Astrocyte (in vitro differentiated cells and primary cell): ENCODE measurements at regions not wholly inside any gene's neighbourhood (a gene's known extent, or its start where the extent isn't known, plus 50 kb on each side); places are given as distances from the start of the nearest gene placed in this dataset.

Experiments used
- DNase-seq: peaks from one replicate; pipeline ENCODE4 v3.0.0-alpha.2; 2010; ENCODE audit warnings: low read depth
- FAIRE-seq: peaks from 2 replicates; lab custom pipeline; 2011; peaks lifted over from hg19 to GRCh38; lab: Jason Lieb, UNC
- H2AFZ ChIP-seq: 2 replicates; pipeline ENCODE4 v1.6.0; 2012; ENCODE audit warnings: low read depth, low read length, inconsistent platforms
- H3K27ac ChIP-seq: 2 replicates; pipeline ENCODE4 v1.5.1; 2011; ENCODE audit warnings: low read depth, low read length, inconsistent platforms
- H3K27me3 ChIP-seq: 2 replicates; pipeline ENCODE4 v1.6.0; 2011; ENCODE audit warnings: low read length, inconsistent platforms; ENCODE audit not compliant: insufficient read depth
- H3K36me3 ChIP-seq: 2 replicates; pipeline ENCODE4 v1.5.1; 2011; ENCODE audit warnings: low read length, inconsistent platforms; ENCODE audit not compliant: insufficient read depth
- H3K4me1 ChIP-seq: 2 replicates; pipeline ENCODE4 v1.5.1; 2011; ENCODE audit warnings: low read length, inconsistent platforms; ENCODE audit not compliant: insufficient read depth
- H3K4me2 ChIP-seq: 2 replicates; pipeline ENCODE4 v1.6.0; 2012; ENCODE audit warnings: low read length, inconsistent platforms
- H3K4me3 ChIP-seq: 2 replicates; pipeline ENCODE4 v1.5.1; 2011; ENCODE audit warnings: low read depth, mild to moderate bottlenecking, low read length, inconsistent platforms; ENCODE audit not compliant: insufficient read depth
- H3K79me2 ChIP-seq: 2 replicates; pipeline ENCODE4 v1.6.0; 2012; ENCODE audit warnings: mild to moderate bottlenecking, low read length, inconsistent platforms; ENCODE audit not compliant: insufficient read depth
- H3K9ac ChIP-seq: 2 replicates; pipeline ENCODE4 v1.6.0; 2012; ENCODE audit warnings: mild to moderate bottlenecking, low read length, inconsistent platforms
- H3K9me3 ChIP-seq: 2 replicates; pipeline ENCODE4 v1.5.1; 2012; ENCODE audit warnings: low read depth, mild to moderate bottlenecking, low read length, inconsistent platforms; ENCODE audit not compliant: insufficient read depth
- H4K20me1 ChIP-seq: 2 replicates; pipeline ENCODE4 v1.6.0; 2012; ENCODE audit warnings: low read length, inconsistent platforms; ENCODE audit not compliant: insufficient read depth
- H3K27ac Mint-ChIP-seq: one replicate; pipeline ENCODE4 v1.8.0; 2021; ENCODE audit warnings: mild to moderate bottlenecking, mixed read lengths; ENCODE audit not compliant: unreplicated experiment
- H3K27me3 Mint-ChIP-seq: one replicate; pipeline ENCODE4 v1.8.0; 2021; ENCODE audit warnings: low read depth, mixed read lengths; ENCODE audit not compliant: unreplicated experiment
- H3K36me3 Mint-ChIP-seq: one replicate; pipeline ENCODE4 v1.8.0; 2021; ENCODE audit warnings: low read depth, mixed read lengths; ENCODE audit not compliant: unreplicated experiment
- H3K4me1 Mint-ChIP-seq: one replicate; pipeline ENCODE4 v1.8.0; 2021; ENCODE audit warnings: low read depth, mixed read lengths; ENCODE audit not compliant: unreplicated experiment
- H3K4me3 Mint-ChIP-seq: one replicate; pipeline ENCODE4 v1.8.0; 2021; ENCODE audit warnings: mild to moderate bottlenecking, moderate library complexity, mixed read lengths; ENCODE audit not compliant: unreplicated experiment
- H3K9me3 Mint-ChIP-seq: one replicate; pipeline ENCODE4 v1.8.0; 2021; ENCODE audit warnings: mild to moderate bottlenecking, mixed read lengths; ENCODE audit not compliant: unreplicated experiment
- EZH2 ChIP-seq: IDR thresholded peaks from 2 replicates; pipeline ENCODE4 v1.6.1; 2012; ENCODE audit warnings: mild to moderate bottlenecking, low read length, inconsistent platforms; ENCODE audit not compliant: insufficient read depth
- TF ChIP-seq, protein P1 (sequence below): IDR thresholded peaks from 2 replicates; pipeline ENCODE4 v1.5.1; 2011; ENCODE audit warnings: low read depth, mild to moderate bottlenecking, inconsistent platforms, low read length, moderate library complexity; ENCODE audit not compliant: insufficient read depth

- no peak overlapping the region for H3K4me2 ChIP-seq
- Mint-ChIP-seq H3K4me3 (no peak overlapping the region), H3K36me3 (no peaks in the 10 kb centered on the region), H3K9me3 (peaks cover 2% of the 10 kb centered on the region), H3K4me1 (no peaks in the 10 kb centered on the region), H3K27ac (no peak overlapping the region), H3K27me3 (no peaks in the 10 kb centered on the region)
- no peak overlapping the region for H3K9ac ChIP-seq
- no peaks in the 10 kb centered on the region for H3K9me3 ChIP-seq
- no peaks in the 10 kb centered on the region for H3K79me2 ChIP-seq
- H3K4me1 ChIP-seq = no peaks in the 10 kb centered on the region
- H3K27me3 ChIP-seq = no peaks in the 10 kb centered on the region
- DNase-seq = no peak
- no peaks in the 10 kb centered on the region for H4K20me1 ChIP-seq
- no peak overlapping the region for H2AFZ ChIP-seq
- FAIRE-seq = no peak
- H3K4me3 ChIP-seq = no peak overlapping the region
- no peak for TF ChIP-seq EZH2
- TF ChIP-seq, protein P1, sequence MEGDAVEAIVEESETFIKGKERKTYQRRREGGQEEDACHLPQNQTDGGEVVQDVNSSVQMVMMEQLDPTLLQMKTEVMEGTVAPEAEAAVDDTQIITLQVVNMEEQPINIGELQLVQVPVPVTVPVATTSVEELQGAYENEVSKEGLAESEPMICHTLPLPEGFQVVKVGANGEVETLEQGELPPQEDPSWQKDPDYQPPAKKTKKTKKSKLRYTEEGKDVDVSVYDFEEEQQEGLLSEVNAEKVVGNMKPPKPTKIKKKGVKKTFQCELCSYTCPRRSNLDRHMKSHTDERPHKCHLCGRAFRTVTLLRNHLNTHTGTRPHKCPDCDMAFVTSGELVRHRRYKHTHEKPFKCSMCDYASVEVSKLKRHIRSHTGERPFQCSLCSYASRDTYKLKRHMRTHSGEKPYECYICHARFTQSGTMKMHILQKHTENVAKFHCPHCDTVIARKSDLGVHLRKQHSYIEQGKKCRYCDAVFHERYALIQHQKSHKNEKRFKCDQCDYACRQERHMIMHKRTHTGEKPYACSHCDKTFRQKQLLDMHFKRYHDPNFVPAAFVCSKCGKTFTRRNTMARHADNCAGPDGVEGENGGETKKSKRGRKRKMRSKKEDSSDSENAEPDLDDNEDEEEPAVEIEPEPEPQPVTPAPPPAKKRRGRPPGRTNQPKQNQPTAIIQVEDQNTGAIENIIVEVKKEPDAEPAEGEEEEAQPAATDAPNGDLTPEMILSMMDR = no peak
- no peaks in the 10 kb centered on the region for H3K36me3 ChIP-seq
- no peak overlapping the region for H3K27ac ChIP-seq
Observed at GRCh38 chr18:22536558-22536957, 118.8 kb upstream of the CTAGE1 start.

DNA sequence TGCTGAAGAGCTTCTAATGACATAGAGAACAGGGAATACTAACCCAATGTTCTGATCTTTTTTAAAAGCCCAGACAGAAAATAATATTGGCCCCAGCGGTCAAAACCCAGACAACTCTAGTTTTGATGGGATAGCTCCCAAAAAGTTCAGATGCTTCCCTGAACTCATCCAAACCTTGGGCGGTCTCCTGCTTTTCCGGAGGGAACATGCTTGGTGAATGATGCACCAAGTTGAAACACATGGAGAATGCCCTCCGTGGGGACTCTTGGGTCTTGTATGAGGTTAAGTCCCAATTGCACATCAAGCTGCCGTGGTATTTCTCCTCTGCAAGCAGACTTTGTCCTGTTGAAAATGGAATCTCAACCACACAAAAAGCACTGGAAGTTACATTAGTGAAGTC is 120.7 kb upstream of the CTAGE1 start:
- DNase-seq = no peak
- H3K27me3 ChIP-seq = no peaks in the 10 kb centered on the region
- no peaks in the 10 kb centered on the region for H3K9me3 ChIP-seq
- FAIRE-seq = peak; percentile 70
- H3K4me2 ChIP-seq = no peak overlapping the region
- no peak overlapping the region for H2AFZ ChIP-seq
- H3K4me1 Mint-ChIP-seq = peaks cover 6% of the 10 kb centered on the region
- H3K27me3 Mint-ChIP-seq = no peaks in the 10 kb centered on the region
- H3K4me1 ChIP-seq = peaks cover 10% of the 10 kb centered on the region
- no peaks in the 10 kb centered on the region for H4K20me1 ChIP-seq
- no peak overlapping the region for H3K4me3 ChIP-seq
- no peak overlapping the region for H3K4me3 Mint-ChIP-seq
- H3K9me3 Mint-ChIP-seq = peaks cover 2% of the 10 kb centered on the region
- H3K79me2 ChIP-seq = no peaks in the 10 kb centered on the region
- no peak overlapping the region for H3K27ac Mint-ChIP-seq
- no peaks in the 10 kb centered on the region for H3K36me3 Mint-ChIP-seq
- H3K36me3 ChIP-seq = no peaks in the 10 kb centered on the region
- TF ChIP-seq EZH2 = no peak
- TF ChIP-seq, protein P1 = no peak
- no peak overlapping the region for H3K27ac ChIP-seq
- H3K9ac ChIP-seq = no peak overlapping the region

DNA sequence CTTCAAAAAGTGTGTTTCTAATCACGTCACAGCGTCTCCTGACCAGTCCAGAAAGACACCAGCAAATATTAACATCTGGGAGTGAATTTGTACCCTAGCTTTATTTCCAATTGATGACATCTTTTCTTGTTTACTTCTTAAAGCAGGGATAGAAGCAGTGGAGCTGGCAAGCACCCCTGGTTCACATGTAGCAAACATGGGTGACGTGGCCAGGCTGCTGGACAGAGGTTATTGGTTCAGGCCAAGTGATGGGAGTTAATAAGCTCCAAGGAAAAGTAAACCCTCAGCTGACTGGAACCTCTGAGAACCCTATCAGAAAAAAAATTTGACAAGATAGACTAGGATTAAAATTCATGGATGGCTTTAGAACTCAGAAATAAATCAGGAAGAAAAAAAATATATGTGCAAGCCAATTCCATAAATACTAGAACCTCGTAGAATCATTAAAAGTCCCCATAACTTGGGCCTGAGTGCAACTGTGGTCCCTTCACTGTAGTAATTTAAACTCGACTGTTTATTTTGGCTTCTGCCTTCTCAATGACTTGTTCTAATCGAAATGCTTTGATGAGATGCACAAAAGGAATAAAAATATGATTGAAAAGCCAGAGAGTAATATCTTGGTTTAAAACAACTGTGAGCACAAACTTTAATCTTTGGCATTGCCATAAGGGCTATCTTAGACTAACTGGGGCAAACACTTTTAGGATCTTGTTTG is 121.5 kb upstream of the CTAGE1 start:
- Histone ChIP-seq H2AFZ (no peak overlapping the region), H3K27ac (no peak overlapping the region), H3K9ac (no peak overlapping the region), H3K79me2 (no peaks in the 10 kb centered on the region), H3K4me2 (no peak overlapping the region), H4K20me1 (no peaks in the 10 kb centered on the region), H3K36me3 (no peaks in the 10 kb centered on the region), H3K27me3 (no peaks in the 10 kb centered on the region), H3K9me3 (no peaks in the 10 kb centered on the region), H3K4me3 (no peak overlapping the region), H3K4me1 (peaks cover 10% of the 10 kb centered on the region)
- Mint-ChIP-seq H3K27me3 (no peaks in the 10 kb centered on the region), H3K27ac (no peak overlapping the region), H3K4me3 (no peak overlapping the region), H3K9me3 (peaks cover 2% of the 10 kb centered on the region), H3K4me1 (peaks cover 6% of the 10 kb centered on the region), H3K36me3 (no peaks in the 10 kb centered on the region)
- TF ChIP-seq, protein P1 = no peak
- TF ChIP-seq EZH2 = no peak
- no peak for DNase-seq
- no peak for FAIRE-seq
